ENCODE measurements at regions not wholly inside any gene's neighbourhood (a gene's known extent, or its start where the extent isn't known, plus 50 kb on each side); places are given as distances from the start of the nearest gene placed in this dataset.

DNA sequence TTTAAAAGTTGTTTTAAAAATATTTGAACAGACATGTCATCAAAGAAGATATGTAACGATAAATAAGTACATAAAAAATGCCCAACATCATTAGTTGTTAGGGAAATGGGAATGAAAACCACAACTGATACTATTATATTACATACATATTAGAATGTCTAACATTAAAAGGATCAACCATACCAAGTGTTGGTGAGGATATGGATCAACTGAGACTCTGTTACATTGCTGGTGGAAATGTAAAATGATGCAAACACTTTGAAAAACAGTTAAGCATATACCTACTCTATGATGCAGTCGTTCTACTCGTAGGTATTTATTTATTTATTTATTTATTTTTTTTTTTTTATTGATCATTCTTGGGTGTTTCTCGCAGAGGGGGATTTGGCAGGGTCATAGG is 149.7 kb downstream of the BRMS1L start:
- H3K4me1 ChIP-seq (ENCODE audit: control insufficient read depth, insufficient read depth, low read length), result no peaks in the 10 kb centered on the region
- no peak for ATAC-seq
- no peak for TF ChIP-seq TCF7L2 (IDR thresholded peaks at IDR 0.05; ENCODE audit: low read depth, low read length)
- TF ChIP-seq, protein P1, sequence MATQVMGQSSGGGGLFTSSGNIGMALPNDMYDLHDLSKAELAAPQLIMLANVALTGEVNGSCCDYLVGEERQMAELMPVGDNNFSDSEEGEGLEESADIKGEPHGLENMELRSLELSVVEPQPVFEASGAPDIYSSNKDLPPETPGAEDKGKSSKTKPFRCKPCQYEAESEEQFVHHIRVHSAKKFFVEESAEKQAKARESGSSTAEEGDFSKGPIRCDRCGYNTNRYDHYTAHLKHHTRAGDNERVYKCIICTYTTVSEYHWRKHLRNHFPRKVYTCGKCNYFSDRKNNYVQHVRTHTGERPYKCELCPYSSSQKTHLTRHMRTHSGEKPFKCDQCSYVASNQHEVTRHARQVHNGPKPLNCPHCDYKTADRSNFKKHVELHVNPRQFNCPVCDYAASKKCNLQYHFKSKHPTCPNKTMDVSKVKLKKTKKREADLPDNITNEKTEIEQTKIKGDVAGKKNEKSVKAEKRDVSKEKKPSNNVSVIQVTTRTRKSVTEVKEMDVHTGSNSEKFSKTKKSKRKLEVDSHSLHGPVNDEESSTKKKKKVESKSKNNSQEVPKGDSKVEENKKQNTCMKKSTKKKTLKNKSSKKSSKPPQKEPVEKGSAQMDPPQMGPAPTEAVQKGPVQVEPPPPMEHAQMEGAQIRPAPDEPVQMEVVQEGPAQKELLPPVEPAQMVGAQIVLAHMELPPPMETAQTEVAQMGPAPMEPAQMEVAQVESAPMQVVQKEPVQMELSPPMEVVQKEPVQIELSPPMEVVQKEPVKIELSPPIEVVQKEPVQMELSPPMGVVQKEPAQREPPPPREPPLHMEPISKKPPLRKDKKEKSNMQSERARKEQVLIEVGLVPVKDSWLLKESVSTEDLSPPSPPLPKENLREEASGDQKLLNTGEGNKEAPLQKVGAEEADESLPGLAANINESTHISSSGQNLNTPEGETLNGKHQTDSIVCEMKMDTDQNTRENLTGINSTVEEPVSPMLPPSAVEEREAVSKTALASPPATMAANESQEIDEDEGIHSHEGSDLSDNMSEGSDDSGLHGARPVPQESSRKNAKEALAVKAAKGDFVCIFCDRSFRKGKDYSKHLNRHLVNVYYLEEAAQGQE (IDR thresholded peaks at IDR 0.05; ENCODE audit: insufficient read depth in 1 of 2, low read depth in 2 of 2, low read length in 1 of 2), result no peak
- H3K36me3 ChIP-seq (ENCODE audit: control insufficient read depth, insufficient read depth, low read length), result no peaks in the 10 kb centered on the region
- in situ Hi-C loops (cut with HindIII; ENCODE audit: low pct_unique_long_range_greater_than_20kb, low sequenced_read_pairs), result no loop called here
- no peak for DNase-seq (ENCODE audit: low read depth, low spot score)
- H3K4me3 ChIP-seq (ENCODE audit: low read depth in 2 of 2, low read length in 2 of 2), result no peak overlapping the region
- CTCF ChIA-PET, result no interaction called here
- H3K9me3 ChIP-seq (ENCODE audit: control insufficient read depth, insufficient read depth, low read depth, low read length), result no peaks in the 10 kb centered on the region
- POLR2A ChIA-PET, result no interaction called here
- H3K27me3 ChIP-seq (ENCODE audit: control insufficient read depth, insufficient read depth, low read length), result no peaks in the 10 kb centered on the region
- BruUV-seq (replicated peaks), result no TSS peak
- H3K27ac ChIP-seq (ENCODE audit: low read length), result no peak overlapping the region
- intact Hi-C loops (cut with micrococcal nuclease; ENCODE audit: unreplicated experiment), result no loop called here

DNA sequence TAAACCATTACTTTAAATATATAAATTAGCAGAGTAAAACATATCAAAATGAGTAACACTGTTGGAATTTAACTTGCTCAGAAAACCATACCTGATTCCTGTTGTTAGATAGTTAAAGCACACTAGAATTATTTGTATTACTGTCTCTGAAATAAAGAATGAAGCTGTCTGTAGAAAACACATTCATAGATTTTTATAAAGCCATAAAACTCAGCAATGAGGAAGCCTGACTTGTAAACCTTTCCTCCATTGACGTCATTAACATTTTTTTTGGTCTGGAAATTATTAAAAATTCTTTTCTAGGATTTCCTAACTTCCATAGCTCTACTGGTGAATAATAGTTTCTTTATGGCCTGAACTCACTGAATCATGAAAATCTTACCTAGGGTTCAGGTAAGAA is 147.6 kb downstream of the BRMS1L start:
- CTCF ChIA-PET, result no interaction called here
- BruUV-seq (replicated peaks), result no TSS peak
- no peak for ATAC-seq

More for the DNA sequence above, 147.6 kb downstream of the BRMS1L start:
- H3K27me3 ChIP-seq (ENCODE audit: control insufficient read depth, insufficient read depth, low read length), result no peaks in the 10 kb centered on the region
- in situ Hi-C loops (cut with HindIII; ENCODE audit: low pct_unique_long_range_greater_than_20kb, low sequenced_read_pairs), result no loop called here
- intact Hi-C loops (cut with micrococcal nuclease; ENCODE audit: unreplicated experiment), result no loop called here
- no peaks in the 10 kb centered on the region for H3K4me1 ChIP-seq (ENCODE audit: control insufficient read depth, insufficient read depth, low read length)
- TF ChIP-seq TCF7L2 (IDR thresholded peaks at IDR 0.05; ENCODE audit: low read depth, low read length) (no peak), SIN3A (IDR thresholded peaks at IDR 0.05; ENCODE audit: borderline replicate concordance, insufficient read depth, low read depth, low read length) (no peak), POLR2AphosphoS5 (IDR thresholded peaks at IDR 0.05; ENCODE audit: low read depth, low read length) (no peak)
- TF ChIP-seq, protein P1 (IDR thresholded peaks at IDR 0.05; ENCODE audit: insufficient read depth in 1 of 2, low read depth in 2 of 2, low read length in 1 of 2), result no peak
- TF ChIP-seq, protein P2, sequence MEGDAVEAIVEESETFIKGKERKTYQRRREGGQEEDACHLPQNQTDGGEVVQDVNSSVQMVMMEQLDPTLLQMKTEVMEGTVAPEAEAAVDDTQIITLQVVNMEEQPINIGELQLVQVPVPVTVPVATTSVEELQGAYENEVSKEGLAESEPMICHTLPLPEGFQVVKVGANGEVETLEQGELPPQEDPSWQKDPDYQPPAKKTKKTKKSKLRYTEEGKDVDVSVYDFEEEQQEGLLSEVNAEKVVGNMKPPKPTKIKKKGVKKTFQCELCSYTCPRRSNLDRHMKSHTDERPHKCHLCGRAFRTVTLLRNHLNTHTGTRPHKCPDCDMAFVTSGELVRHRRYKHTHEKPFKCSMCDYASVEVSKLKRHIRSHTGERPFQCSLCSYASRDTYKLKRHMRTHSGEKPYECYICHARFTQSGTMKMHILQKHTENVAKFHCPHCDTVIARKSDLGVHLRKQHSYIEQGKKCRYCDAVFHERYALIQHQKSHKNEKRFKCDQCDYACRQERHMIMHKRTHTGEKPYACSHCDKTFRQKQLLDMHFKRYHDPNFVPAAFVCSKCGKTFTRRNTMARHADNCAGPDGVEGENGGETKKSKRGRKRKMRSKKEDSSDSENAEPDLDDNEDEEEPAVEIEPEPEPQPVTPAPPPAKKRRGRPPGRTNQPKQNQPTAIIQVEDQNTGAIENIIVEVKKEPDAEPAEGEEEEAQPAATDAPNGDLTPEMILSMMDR (IDR thresholded peaks at IDR 0.05), result no peak
- no peak overlapping the region for H3K27ac ChIP-seq (ENCODE audit: low read length)
- no peaks in the 10 kb centered on the region for H3K36me3 ChIP-seq (ENCODE audit: control insufficient read depth, insufficient read depth, low read length)
- POLR2A ChIA-PET, result no interaction called here
- H3K4me3 ChIP-seq (ENCODE audit: low read depth in 2 of 2, low read length in 2 of 2), result no peak overlapping the region
- no peak for DNase-seq (ENCODE audit: low read depth, low spot score)
- H3K9me3 ChIP-seq (ENCODE audit: control insufficient read depth, insufficient read depth, low read depth, low read length), result no peaks in the 10 kb centered on the region

All from Panc1 (cell line).